ENCODE measurements at regions not wholly inside any gene's neighbourhood (a gene's known extent, or its start where the extent isn't known, plus 50 kb on each side); places are given as distances from the start of the nearest gene placed in this dataset.

- Mint-ChIP-seq H3K4me1 (no peaks in the 10 kb centered on the region), H3K4me3 (no peak overlapping the region), H3K27ac (no peak overlapping the region), H3K9me3 (peaks cover 0 to 2% (median 0%) of the 10 kb centered on the region in 8 donors), H3K36me3 (no peaks in the 10 kb centered on the region), H3K27me3 (peaks cover 6 to 11% of the 10 kb centered on the region in 2 donors)
- H3K4me3 ChIP-seq (ENCODE audit: low read length in 2 of 2): no peak overlapping the region
- ChIA-PET CTCF (ENCODE audit: partially characterized antibody) (no interaction called here), POLR2A (ENCODE audit: partially characterized antibody) (no interaction called here)
- no peaks in the 10 kb centered on the region for H3K9me3 ChIP-seq (ENCODE audit: control insufficient read depth in 1 of 2, low read length in 2 of 2)
- DNase-seq: no peak
- intact Hi-C loops (cut with micrococcal nuclease): no loop called here
- H3K27ac ChIP-seq (ENCODE audit: low read depth, low read length): no peak overlapping the region
- no peaks in the 10 kb centered on the region for H3K27me3 ChIP-seq (ENCODE audit: insufficient read depth, low read length)
- H3K4me1 ChIP-seq (ENCODE audit: insufficient read depth, low read length): no peaks in the 10 kb centered on the region
- no peaks in the 10 kb centered on the region for H3K36me3 ChIP-seq (ENCODE audit: insufficient read depth, low read length)
Measured at GRCh38 chr4:73001885-73002284, 67.6 kb downstream of the COX18 start.

- Mint-ChIP-seq H3K27ac (no peak overlapping the region), H3K9me3 (no peaks in the 10 kb centered on the region), H3K4me1 (no peaks in the 10 kb centered on the region), H3K27me3 (peaks cover 11 to 14% of the 10 kb centered on the region in 2 donors), H3K36me3 (no peaks in the 10 kb centered on the region), H3K4me3 (no peak overlapping the region)
- no peaks in the 10 kb centered on the region for H3K9me3 ChIP-seq (ENCODE audit: control insufficient read depth in 1 of 2, low read length in 2 of 2)
- H3K27me3 ChIP-seq (ENCODE audit: insufficient read depth, low read length): no peaks in the 10 kb centered on the region
- no peaks in the 10 kb centered on the region for H3K4me1 ChIP-seq (ENCODE audit: insufficient read depth, low read length)
- intact Hi-C loops (cut with micrococcal nuclease): no loop called here
- no peak overlapping the region for H3K27ac ChIP-seq (ENCODE audit: low read depth, low read length)
- no peak overlapping the region for H3K4me3 ChIP-seq (ENCODE audit: low read length in 2 of 2)
- no peak for DNase-seq
- POLR2A ChIA-PET (ENCODE audit: partially characterized antibody): no interaction called here
- CTCF ChIA-PET (ENCODE audit: partially characterized antibody): no interaction called here
- H3K36me3 ChIP-seq (ENCODE audit: insufficient read depth, low read length): no peaks in the 10 kb centered on the region
Measured at GRCh38 chr4:72997409-72997808, 72.1 kb downstream of the COX18 start.

- POLR2A ChIA-PET (ENCODE audit: partially characterized antibody): no interaction called here
- CTCF ChIA-PET (ENCODE audit: partially characterized antibody): no interaction called here
- Histone ChIP-seq H3K36me3 (ENCODE audit: insufficient read depth, low read length) (no peaks in the 10 kb centered on the region), H3K9me3 (ENCODE audit: control insufficient read depth in 1 of 2, low read length in 2 of 2) (no peaks in the 10 kb centered on the region), H3K4me1 (ENCODE audit: insufficient read depth, low read length) (no peaks in the 10 kb centered on the region), H3K27ac (ENCODE audit: low read depth, low read length) (no peak overlapping the region), H3K4me3 (ENCODE audit: low read length in 2 of 2) (no peak overlapping the region), H3K27me3 (ENCODE audit: insufficient read depth, low read length) (peaks cover 3% of the 10 kb centered on the region)
- no peak for DNase-seq
- intact Hi-C loops (cut with micrococcal nuclease): no loop called here
- Mint-ChIP-seq H3K9me3 (no peaks in the 10 kb centered on the region), H3K4me1 (no peaks in the 10 kb centered on the region), H3K4me3 (no peak overlapping the region), H3K27ac (peak overlapping the region in 1 of 7 donors; percentile 1), H3K36me3 (no peaks in the 10 kb centered on the region), H3K27me3 (peaks cover 9 to 18% of the 10 kb centered on the region in 2 donors)
Measured at GRCh38 chr4:72994670-72995069, 74.8 kb downstream of the COX18 start.

DNA sequence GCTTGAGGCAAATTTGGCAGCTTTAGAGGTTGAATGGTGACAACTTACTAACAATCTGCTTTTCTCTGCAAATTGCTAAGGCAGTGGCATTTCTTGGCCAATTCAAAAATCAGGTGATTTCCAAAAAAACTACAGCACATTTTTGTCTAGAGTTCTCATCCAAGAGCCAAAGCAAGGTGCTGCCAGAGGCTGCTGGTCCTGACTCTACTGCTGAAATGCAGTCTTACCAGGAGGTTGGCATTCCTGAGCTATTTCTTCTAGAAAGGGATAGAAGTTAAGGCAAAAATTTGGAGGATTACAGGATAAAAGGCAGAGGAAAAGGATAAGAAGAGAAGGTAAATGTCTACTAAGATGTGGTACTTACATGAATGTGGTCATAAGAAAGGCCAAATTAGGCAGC, 75.6 kb downstream of the COX18 start:
- Histone ChIP-seq H3K4me1 (ENCODE audit: insufficient read depth, low read length) (no peaks in the 10 kb centered on the region), H3K4me3 (ENCODE audit: low read length in 2 of 2) (no peak overlapping the region), H3K27me3 (ENCODE audit: insufficient read depth, low read length) (peaks cover 3% of the 10 kb centered on the region), H3K36me3 (ENCODE audit: insufficient read depth, low read length) (no peaks in the 10 kb centered on the region), H3K27ac (ENCODE audit: low read depth, low read length) (no peak overlapping the region), H3K9me3 (ENCODE audit: control insufficient read depth in 1 of 2, low read length in 2 of 2) (no peaks in the 10 kb centered on the region)
- ChIA-PET POLR2A (ENCODE audit: partially characterized antibody) (no interaction called here), CTCF (ENCODE audit: partially characterized antibody) (no interaction called here)
- intact Hi-C loops (cut with micrococcal nuclease): no loop called here
- Mint-ChIP-seq H3K27me3 (peaks cover 9 to 14% of the 10 kb centered on the region in 2 donors), H3K36me3 (no peaks in the 10 kb centered on the region), H3K4me3 (no peak overlapping the region), H3K27ac (no peak overlapping the region), H3K9me3 (no peaks in the 10 kb centered on the region), H3K4me1 (no peaks in the 10 kb centered on the region)
- no peak for DNase-seq

DNA sequence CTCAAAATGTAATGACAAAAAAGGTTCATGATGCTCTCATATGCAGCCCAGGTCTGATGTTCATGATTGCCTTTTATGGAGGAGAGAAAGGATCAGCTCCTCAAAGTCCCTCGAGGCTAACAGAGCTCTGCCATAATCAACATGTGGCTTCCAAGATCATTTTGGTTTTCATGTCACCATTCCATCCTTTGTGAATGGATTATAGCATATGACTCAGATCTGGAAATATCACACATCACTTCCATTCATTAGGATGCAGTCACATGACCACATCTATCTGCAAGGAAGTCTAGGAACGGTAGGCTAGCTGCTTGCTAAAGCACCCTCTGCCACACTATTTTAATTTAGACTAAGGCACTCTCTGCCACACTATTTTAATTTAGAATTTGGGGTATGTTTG, 77.6 kb downstream of the COX18 start:
- no peak overlapping the region for H3K4me3 Mint-ChIP-seq

GRCh38 chr4:72987741-72988729, 81.5 kb downstream of the COX18 start:
- no peak overlapping the region for H3K27ac Mint-ChIP-seq
- Histone ChIP-seq H3K36me3 (ENCODE audit: insufficient read depth, low read length) (no peaks in the 10 kb centered on the region), H3K27ac (ENCODE audit: low read depth, low read length) (no peak overlapping the region), H3K27me3 (ENCODE audit: insufficient read depth, low read length) (peaks cover 3% of the 10 kb centered on the region), H3K9me3 (ENCODE audit: control insufficient read depth in 1 of 2, low read length in 2 of 2) (no peaks in the 10 kb centered on the region), H3K4me1 (ENCODE audit: insufficient read depth, low read length) (no peaks in the 10 kb centered on the region), H3K4me3 (ENCODE audit: low read length in 2 of 2) (no peak overlapping the region)
- H3K36me3 Mint-ChIP-seq: no peaks in the 10 kb centered on the region
- intact Hi-C loops (cut with micrococcal nuclease): no loop called here
- no peaks in the 10 kb centered on the region for H3K4me1 Mint-ChIP-seq
- no peaks in the 10 kb centered on the region for H3K9me3 Mint-ChIP-seq
- DNase-seq: no peak
- ChIA-PET POLR2A (ENCODE audit: partially characterized antibody) (no interaction called here), CTCF (ENCODE audit: partially characterized antibody) (no interaction called here)
- H3K4me3 Mint-ChIP-seq: no peak overlapping the region
- peaks cover 0 to 7% of the 10 kb centered on the region in 2 donors for H3K27me3 Mint-ChIP-seq

More for the DNA sequence above, 77.6 kb downstream of the COX18 start:
- DNase-seq: no peak
- Histone ChIP-seq H3K4me3 (ENCODE audit: low read length in 2 of 2) (no peak overlapping the region), H3K36me3 (ENCODE audit: insufficient read depth, low read length) (no peaks in the 10 kb centered on the region), H3K27me3 (ENCODE audit: insufficient read depth, low read length) (peaks cover 3% of the 10 kb centered on the region), H3K27ac (ENCODE audit: low read depth, low read length) (no peak overlapping the region), H3K4me1 (ENCODE audit: insufficient read depth, low read length) (no peaks in the 10 kb centered on the region), H3K9me3 (ENCODE audit: control insufficient read depth in 1 of 2, low read length in 2 of 2) (no peaks in the 10 kb centered on the region)
- Mint-ChIP-seq H3K4me1 (no peaks in the 10 kb centered on the region), H3K27me3 (peaks cover 5 to 14% of the 10 kb centered on the region in 2 donors), H3K36me3 (no peaks in the 10 kb centered on the region), H3K27ac (no peak overlapping the region), H3K9me3 (no peaks in the 10 kb centered on the region)
- POLR2A ChIA-PET (ENCODE audit: partially characterized antibody): no interaction called here
- CTCF ChIA-PET (ENCODE audit: partially characterized antibody): no interaction called here
- intact Hi-C loops (cut with micrococcal nuclease): no loop called here

GRCh38 chr4:72984351-72984750, 85.2 kb downstream of the COX18 start:
- intact Hi-C loops (cut with micrococcal nuclease): no loop called here
- H3K27ac ChIP-seq (ENCODE audit: low read depth, low read length): no peak overlapping the region
- H3K9me3 ChIP-seq (ENCODE audit: control insufficient read depth in 1 of 2, low read length in 2 of 2): no peaks in the 10 kb centered on the region
- H3K4me1 Mint-ChIP-seq: no peaks in the 10 kb centered on the region
- CTCF ChIA-PET (ENCODE audit: partially characterized antibody): no interaction called here
- H3K4me3 Mint-ChIP-seq: no peak overlapping the region
- no peak for DNase-seq
- peaks cover 0 to 3% (median 0%) of the 10 kb centered on the region in 8 donors for H3K9me3 Mint-ChIP-seq
- no peaks in the 10 kb centered on the region for H3K36me3 Mint-ChIP-seq
- no peaks in the 10 kb centered on the region for H3K27me3 Mint-ChIP-seq
- no peaks in the 10 kb centered on the region for H3K4me1 ChIP-seq (ENCODE audit: insufficient read depth, low read length)
- no peaks in the 10 kb centered on the region for H3K36me3 ChIP-seq (ENCODE audit: insufficient read depth, low read length)
- H3K4me3 ChIP-seq (ENCODE audit: low read length in 2 of 2): no peak overlapping the region
- no peaks in the 10 kb centered on the region for H3K27me3 ChIP-seq (ENCODE audit: insufficient read depth, low read length)
- POLR2A ChIA-PET (ENCODE audit: partially characterized antibody): no interaction called here
- no peak overlapping the region for H3K27ac Mint-ChIP-seq

All from CD4-positive, alpha-beta memory T cell (primary cell).